ENCODE measurements at regions not wholly inside any gene's neighbourhood (a gene's known extent, or its start where the extent isn't known, plus 50 kb on each side); places are given as distances from the start of the nearest gene placed in this dataset.

DNA sequence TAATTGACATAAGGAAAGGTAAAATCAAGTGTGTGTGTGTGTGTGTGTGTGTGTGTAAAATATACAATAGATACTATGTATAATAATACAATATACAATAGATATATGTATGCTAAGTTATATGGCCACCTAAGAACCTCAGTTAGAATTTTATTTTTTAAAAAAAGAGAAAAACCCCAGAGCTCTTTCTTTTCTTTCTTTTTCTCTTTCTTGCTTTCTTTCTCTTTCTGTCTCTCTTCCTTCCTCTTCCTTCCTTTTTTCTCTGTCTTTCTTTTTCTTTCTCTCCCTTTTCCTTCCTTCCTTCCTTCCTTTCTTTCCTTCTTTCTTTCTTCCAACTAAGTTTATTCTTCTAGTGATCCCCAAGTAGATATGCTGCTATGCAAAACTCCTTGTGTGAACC is 64.6 kb upstream of the FN1 start:
- no peak for DNase-seq
- intact Hi-C loops (cut with DNase I), result no loop called here
- H3K27ac ChIP-seq, result no peak overlapping the region
- H3K4me3 ChIP-seq, result no peak overlapping the region
- no peaks in the 10 kb centered on the region for H3K36me3 ChIP-seq (replicated peaks in 1 of 2; ENCODE audit: insufficient read depth in 1 of 2, low read depth in 2 of 2)
- peaks cover 3% of the 10 kb centered on the region for H3K4me1 ChIP-seq
- no peak for ATAC-seq
- no peaks in the 10 kb centered on the region for H3K27me3 ChIP-seq
- TF ChIP-seq, protein P1, sequence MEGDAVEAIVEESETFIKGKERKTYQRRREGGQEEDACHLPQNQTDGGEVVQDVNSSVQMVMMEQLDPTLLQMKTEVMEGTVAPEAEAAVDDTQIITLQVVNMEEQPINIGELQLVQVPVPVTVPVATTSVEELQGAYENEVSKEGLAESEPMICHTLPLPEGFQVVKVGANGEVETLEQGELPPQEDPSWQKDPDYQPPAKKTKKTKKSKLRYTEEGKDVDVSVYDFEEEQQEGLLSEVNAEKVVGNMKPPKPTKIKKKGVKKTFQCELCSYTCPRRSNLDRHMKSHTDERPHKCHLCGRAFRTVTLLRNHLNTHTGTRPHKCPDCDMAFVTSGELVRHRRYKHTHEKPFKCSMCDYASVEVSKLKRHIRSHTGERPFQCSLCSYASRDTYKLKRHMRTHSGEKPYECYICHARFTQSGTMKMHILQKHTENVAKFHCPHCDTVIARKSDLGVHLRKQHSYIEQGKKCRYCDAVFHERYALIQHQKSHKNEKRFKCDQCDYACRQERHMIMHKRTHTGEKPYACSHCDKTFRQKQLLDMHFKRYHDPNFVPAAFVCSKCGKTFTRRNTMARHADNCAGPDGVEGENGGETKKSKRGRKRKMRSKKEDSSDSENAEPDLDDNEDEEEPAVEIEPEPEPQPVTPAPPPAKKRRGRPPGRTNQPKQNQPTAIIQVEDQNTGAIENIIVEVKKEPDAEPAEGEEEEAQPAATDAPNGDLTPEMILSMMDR (IDR thresholded peaks at IDR 0.05), result no peak
- no peak for TF ChIP-seq POLR2A (IDR thresholded peaks at IDR 0.05)
- no peaks in the 10 kb centered on the region for H3K9me3 ChIP-seq

DNA sequence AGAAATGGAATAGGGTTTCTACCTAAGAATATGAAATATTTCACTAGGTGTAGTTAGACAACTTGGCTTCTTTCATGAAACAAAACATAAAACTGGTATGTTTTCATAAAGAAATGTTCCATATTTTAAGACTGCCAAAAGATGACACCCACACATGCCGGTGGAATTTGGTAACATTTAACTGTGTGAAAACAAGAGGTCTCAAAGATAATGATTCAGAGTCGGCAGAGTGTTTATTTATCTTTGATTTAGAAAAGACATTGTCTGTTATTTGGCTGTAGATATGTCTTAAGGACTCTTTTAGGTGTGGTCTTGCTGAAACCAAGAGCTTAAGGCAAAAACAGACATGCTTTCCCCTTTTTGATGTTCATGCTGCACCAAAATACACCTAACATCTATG is 63.5 kb upstream of the FN1 start:
- Histone ChIP-seq H3K27me3 (no peaks in the 10 kb centered on the region), H3K9me3 (no peaks in the 10 kb centered on the region), H3K36me3 (replicated peaks in 1 of 2; ENCODE audit: insufficient read depth in 1 of 2, low read depth in 2 of 2) (no peaks in the 10 kb centered on the region), H3K4me1 (no peaks in the 10 kb centered on the region), H3K4me3 (no peak overlapping the region), H3K27ac (no peak overlapping the region)
- TF ChIP-seq POLR2A (IDR thresholded peaks at IDR 0.05), result no peak
- TF ChIP-seq, protein P1 (IDR thresholded peaks at IDR 0.05), result no peak
- no peak for ATAC-seq
- no peak for DNase-seq
- 36% methylated on average over 2 of the region's 2 CpGs for WGBS, 2 donors
- intact Hi-C loops (cut with DNase I), result no loop called here

DNA sequence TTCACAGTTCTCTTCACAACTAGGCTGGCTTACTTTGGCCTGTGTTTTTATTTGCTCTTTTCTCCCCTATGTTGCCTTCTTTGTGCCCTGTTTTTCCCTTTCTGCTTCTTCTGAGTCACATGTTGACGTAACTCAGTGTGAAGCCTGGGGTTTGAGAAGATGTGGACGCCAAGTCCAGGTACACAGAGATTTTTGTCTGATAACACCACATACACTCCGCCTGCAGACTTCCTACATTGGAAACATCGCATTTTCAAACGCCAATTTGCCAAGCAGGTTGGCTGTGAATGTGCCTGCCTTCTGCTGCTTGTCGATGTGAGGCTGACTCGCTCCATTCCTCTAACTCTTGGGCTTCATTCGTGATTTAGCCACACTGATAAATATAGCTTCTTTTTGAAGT is 62.6 kb upstream of the FN1 start:
- Histone ChIP-seq H3K36me3 (replicated peaks in 1 of 2; ENCODE audit: insufficient read depth in 1 of 2, low read depth in 2 of 2) (no peaks in the 10 kb centered on the region), H3K4me3 (no peak overlapping the region), H3K27me3 (no peaks in the 10 kb centered on the region), H3K4me1 (no peaks in the 10 kb centered on the region), H3K9me3 (no peaks in the 10 kb centered on the region), H3K27ac (no peak overlapping the region)
- no peak for DNase-seq
- no peak for TF ChIP-seq POLR2A (IDR thresholded peaks at IDR 0.05)
- TF ChIP-seq, protein P1 (IDR thresholded peaks at IDR 0.05), result no peak
- intact Hi-C loops (cut with DNase I), result no loop called here
- WGBS, 2 donors, result 60 to 77% methylated on average over 8 of the region's 8 CpGs
- no peak for ATAC-seq

DNA sequence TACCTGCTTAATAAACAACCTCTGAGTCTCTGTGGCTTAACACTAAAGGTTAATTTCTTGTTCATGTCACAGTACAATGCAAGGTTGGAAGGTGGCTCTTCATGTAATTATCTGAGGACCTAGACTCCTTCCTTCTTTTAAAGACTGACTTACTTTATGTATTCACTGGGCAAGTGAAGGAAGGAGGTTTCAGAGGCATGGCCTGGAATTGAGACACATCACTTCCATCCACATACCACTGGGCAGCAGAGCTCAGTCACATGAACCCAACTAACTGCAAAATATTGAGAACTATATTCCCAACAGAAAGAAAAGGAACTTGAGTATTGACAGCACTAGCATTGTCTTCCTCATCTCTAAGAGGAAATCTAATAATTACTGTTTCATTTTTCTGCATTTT is 57.5 kb upstream of the FN1 start:
- no peak overlapping the region for H3K27ac ChIP-seq
- H3K4me1 ChIP-seq, result no peaks in the 10 kb centered on the region
- DNase-seq, result no peak
- H3K27me3 ChIP-seq, result no peaks in the 10 kb centered on the region
- intact Hi-C loops (cut with DNase I), result no loop called here
- no peaks in the 10 kb centered on the region for H3K9me3 ChIP-seq
- no peak for TF ChIP-seq POLR2A (IDR thresholded peaks at IDR 0.05)
- TF ChIP-seq, protein P1 (IDR thresholded peaks at IDR 0.05), result no peak
- H3K36me3 ChIP-seq (replicated peaks in 1 of 2; ENCODE audit: insufficient read depth in 1 of 2, low read depth in 2 of 2), result no peaks in the 10 kb centered on the region
- H3K4me3 ChIP-seq, result no peak overlapping the region
- no peak for ATAC-seq

DNA sequence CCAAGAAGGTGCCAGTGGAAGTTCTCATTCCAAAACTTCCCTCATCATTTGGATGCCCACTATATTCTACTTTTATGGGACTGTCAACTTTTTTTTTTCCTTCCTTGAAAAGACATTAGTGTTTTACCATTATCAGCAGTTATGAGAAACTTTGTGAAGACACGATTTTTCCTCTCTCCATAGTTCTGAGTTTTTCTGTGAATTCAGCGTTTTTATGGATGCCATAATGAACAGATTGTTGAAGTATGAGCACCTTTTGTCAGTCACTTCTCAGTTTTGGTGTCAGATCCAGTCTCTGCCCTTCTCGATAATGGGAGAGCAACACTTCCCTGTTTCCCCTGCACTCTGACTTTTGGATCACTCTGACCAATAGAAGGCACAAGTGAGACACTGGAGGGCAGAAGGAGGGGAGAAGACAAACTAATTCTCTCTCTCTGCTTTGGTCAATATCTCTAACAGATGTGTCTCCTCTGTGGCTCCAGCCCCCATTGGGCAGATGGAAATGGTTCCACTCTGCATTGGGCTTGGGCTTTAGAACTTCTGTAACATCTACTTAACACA is 53.5 kb upstream of the FN1 start:
- intact Hi-C loops (cut with DNase I), result no loop called here
- H3K4me1 ChIP-seq, result no peaks in the 10 kb centered on the region
- no peak for DNase-seq
- H3K27ac ChIP-seq, result no peak overlapping the region
- no peak for TF ChIP-seq POLR2A (IDR thresholded peaks at IDR 0.05)
- TF ChIP-seq, protein P1 (IDR thresholded peaks at IDR 0.05), result no peak
- H3K9me3 ChIP-seq, result no peaks in the 10 kb centered on the region
- H3K4me3 ChIP-seq, result no peak overlapping the region
- 56 to 65% methylated on average over 3 of the region's 3 CpGs for WGBS, 2 donors
- H3K36me3 ChIP-seq (replicated peaks in 1 of 2; ENCODE audit: insufficient read depth in 1 of 2, low read depth in 2 of 2), result no peaks in the 10 kb centered on the region
- no peaks in the 10 kb centered on the region for H3K27me3 ChIP-seq
- ATAC-seq, result no peak

Data from body of pancreas (tissue), 4 donors.